ENCODE measurements at regions not wholly inside any gene's neighbourhood (a gene's known extent, or its start where the extent isn't known, plus 50 kb on each side); places are given as distances from the start of the nearest gene placed in this dataset.
A peak's percentile ranks its signal among the peaks of the same experiment; 100 is the strongest.

DNA sequence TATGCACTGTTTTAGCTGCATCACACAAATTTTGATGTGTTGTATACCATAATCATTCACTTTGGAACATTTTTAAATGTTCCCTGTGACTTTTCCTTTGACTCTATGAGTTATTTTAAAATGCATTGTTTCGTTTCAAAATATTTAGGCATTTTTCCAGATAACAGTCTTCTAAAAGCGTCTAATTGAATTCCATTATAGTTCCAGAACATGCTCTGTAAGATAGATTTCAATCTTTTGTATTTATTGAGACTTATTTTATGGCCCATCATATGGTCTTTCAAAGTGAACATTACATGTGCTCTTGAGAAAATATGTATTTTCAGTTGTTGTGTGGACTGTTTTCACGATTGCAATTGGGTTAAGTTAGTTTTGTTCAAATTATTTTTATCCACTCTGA, 98.7 kb upstream of the ARHGAP5 start:
- Mint-ChIP-seq H3K4me3 (no peak overlapping the region), H3K36me3 (ENCODE audit: low read depth) (peaks cover 28% of the 10 kb centered on the region), H3K27ac (ENCODE audit: unreplicated experiment) (no peak overlapping the region), H3K27me3 (ENCODE audit: low read depth) (no peaks in the 10 kb centered on the region), H3K4me1 (no peaks in the 10 kb centered on the region), H3K9me3 (peaks cover 17% of the 10 kb centered on the region)
- DNase-seq (ENCODE audit: low read depth, low spot score) = no peak
- TF ChIP-seq, protein P1, sequence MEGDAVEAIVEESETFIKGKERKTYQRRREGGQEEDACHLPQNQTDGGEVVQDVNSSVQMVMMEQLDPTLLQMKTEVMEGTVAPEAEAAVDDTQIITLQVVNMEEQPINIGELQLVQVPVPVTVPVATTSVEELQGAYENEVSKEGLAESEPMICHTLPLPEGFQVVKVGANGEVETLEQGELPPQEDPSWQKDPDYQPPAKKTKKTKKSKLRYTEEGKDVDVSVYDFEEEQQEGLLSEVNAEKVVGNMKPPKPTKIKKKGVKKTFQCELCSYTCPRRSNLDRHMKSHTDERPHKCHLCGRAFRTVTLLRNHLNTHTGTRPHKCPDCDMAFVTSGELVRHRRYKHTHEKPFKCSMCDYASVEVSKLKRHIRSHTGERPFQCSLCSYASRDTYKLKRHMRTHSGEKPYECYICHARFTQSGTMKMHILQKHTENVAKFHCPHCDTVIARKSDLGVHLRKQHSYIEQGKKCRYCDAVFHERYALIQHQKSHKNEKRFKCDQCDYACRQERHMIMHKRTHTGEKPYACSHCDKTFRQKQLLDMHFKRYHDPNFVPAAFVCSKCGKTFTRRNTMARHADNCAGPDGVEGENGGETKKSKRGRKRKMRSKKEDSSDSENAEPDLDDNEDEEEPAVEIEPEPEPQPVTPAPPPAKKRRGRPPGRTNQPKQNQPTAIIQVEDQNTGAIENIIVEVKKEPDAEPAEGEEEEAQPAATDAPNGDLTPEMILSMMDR (conservative IDR thresholded peaks at IDR 0.05) = no peak

DNA sequence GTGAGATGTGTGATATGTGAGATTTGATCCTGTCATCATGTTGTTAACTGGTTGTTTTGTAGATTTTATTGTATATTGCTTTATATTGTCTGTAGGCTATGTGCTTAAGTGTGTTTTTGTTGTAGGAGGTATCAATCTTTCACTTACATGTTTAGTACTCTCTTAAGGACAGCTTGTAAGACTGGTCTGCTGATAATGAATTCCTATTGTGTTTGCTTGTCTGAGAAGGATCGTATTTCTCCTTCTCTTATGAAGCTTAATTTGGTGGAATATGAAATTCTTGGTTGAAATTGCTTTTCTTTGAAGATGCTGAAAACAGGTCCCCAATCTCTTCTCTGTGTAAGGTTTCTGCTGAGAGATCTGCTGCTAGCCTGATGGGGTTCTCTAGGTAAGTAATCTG, 94.5 kb upstream of the ARHGAP5 start:
- no peak for DNase-seq (ENCODE audit: low read depth, low spot score)
- TF ChIP-seq, protein P1 (conservative IDR thresholded peaks at IDR 0.05) = no peak
- Mint-ChIP-seq H3K9me3 (peaks cover 24% of the 10 kb centered on the region), H3K27ac (ENCODE audit: unreplicated experiment) (no peak overlapping the region), H3K4me3 (no peak overlapping the region), H3K36me3 (ENCODE audit: low read depth) (peaks cover 39% of the 10 kb centered on the region), H3K27me3 (ENCODE audit: low read depth) (no peaks in the 10 kb centered on the region), H3K4me1 (no peaks in the 10 kb centered on the region)

DNA sequence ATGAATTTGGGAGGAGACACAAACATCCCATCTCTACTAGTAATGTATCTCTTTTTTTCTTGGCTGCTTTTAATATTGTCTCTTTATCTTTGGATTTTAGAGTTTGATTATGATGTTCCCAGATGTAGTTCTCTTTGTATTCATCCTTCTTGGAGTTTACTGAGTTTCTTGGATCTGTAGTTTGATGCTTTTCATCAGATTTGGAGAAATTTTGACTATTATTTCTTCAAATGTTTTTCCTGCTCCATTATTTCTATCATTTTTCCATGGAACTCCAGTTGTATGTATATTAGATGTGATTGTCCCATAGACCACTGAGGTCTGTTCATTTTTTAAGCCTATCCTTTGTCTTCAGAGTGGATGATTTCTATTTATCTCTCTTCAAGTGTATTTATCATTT, 90.7 kb upstream of the ARHGAP5 start:
- DNase-seq (ENCODE audit: low read depth, low spot score) = no peak
- Mint-ChIP-seq H3K9me3 (peaks cover 24% of the 10 kb centered on the region), H3K4me1 (peaks cover 35% of the 10 kb centered on the region), H3K36me3 (ENCODE audit: low read depth) (peaks cover 35% of the 10 kb centered on the region), H3K4me3 (no peak overlapping the region), H3K27ac (ENCODE audit: unreplicated experiment) (no peak overlapping the region), H3K27me3 (ENCODE audit: low read depth) (no peaks in the 10 kb centered on the region)
- TF ChIP-seq, protein P1 (conservative IDR thresholded peaks at IDR 0.05) = no peak

DNA sequence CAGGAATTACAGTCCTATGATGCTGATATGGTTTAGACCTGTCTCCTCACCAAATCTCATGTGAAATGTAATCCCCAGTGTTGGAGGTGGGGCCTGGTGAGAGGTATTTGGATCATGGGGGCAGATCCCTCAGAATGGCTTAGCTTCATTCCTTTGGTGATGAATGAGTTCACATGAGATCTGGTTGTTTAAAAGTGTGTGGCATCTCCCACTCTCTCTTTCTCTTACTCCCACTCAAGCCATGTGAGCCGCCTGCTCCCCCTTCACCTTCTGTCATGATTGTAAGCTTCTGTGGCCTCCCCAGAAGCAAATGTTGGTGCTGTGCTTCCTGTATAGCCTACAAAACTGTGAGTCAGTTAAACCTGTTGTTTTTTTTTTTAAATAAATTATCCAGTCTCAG, 89.4 kb upstream of the ARHGAP5 start:
- peaks cover 48% of the 10 kb centered on the region for H3K4me1 Mint-ChIP-seq

DNA sequence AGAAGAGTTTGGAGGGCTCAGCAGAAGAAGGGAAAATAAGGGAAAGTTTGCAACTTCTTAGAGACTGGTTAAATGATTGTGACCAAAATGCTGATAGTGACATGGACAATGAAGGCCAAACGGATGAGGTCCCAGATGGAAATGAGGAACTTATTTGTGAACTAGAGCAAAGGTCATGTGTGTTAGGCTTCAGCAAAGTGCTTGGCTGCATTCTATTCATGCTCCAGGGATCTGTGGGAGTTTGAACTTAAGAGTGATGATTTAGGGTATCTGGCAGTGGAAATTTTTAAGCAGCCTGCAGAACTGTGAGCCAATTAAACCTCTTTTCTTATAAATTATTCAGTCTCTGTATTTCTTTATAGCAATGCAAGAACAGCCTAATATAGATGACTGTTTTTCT, 88.9 kb upstream of the ARHGAP5 start:
- peaks cover 15% of the 10 kb centered on the region for H3K9me3 Mint-ChIP-seq
- TF ChIP-seq, protein P1 (conservative IDR thresholded peaks at IDR 0.05) = no peak
- no peak for DNase-seq (ENCODE audit: low read depth, low spot score)
- H3K36me3 Mint-ChIP-seq (ENCODE audit: low read depth) = peaks cover 18% of the 10 kb centered on the region
- peaks cover 52% of the 10 kb centered on the region for H3K4me1 Mint-ChIP-seq
- H3K4me3 Mint-ChIP-seq = peak overlapping the region; percentile 24
- H3K27ac Mint-ChIP-seq (ENCODE audit: unreplicated experiment) = peak overlapping the region; percentile 63
- no peaks in the 10 kb centered on the region for H3K27me3 Mint-ChIP-seq (ENCODE audit: low read depth)

More for the DNA sequence above, 89.4 kb upstream of the ARHGAP5 start:
- Mint-ChIP-seq H3K9me3 (peaks cover 19% of the 10 kb centered on the region), H3K27me3 (ENCODE audit: low read depth) (no peaks in the 10 kb centered on the region), H3K36me3 (ENCODE audit: low read depth) (peaks cover 23% of the 10 kb centered on the region), H3K4me3 (no peak overlapping the region), H3K27ac (ENCODE audit: unreplicated experiment) (no peak overlapping the region)
- TF ChIP-seq, protein P1 (conservative IDR thresholded peaks at IDR 0.05) = no peak
- DNase-seq (ENCODE audit: low read depth, low spot score) = no peak

Data from neural crest cell (in vitro differentiated cells).